Anterior cingulate cortex (tissue), 58 donors: ENCODE measurements at regions not wholly inside any gene's neighbourhood (a gene's known extent, or its start where the extent isn't known, plus 50 kb on each side); places are given as distances from the start of the nearest gene placed in this dataset.

Source experiments
- DNase-seq, 58 donors: peaks; one replicate each; lab custom pipeline; 2025; lab: John Stamatoyannopoulos, UW

DNA sequence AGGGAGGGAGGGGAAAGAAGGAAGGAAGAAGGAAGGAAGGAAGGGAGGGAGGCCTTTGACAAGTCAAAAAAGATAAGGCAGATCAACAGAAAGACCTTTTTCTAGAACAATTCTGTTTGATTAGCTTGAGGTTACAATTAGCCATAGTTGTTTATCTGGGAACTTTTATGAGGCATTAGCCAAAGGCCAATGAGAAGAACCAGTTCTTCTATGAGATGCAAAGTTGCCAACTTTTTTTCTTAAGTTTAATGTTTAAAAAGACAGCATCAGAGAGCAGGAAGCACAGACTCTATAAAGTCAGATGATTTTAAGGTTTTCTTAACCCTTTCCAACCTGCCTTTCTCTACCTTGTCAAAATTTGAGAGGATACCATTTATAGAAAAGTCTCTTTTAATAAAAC is 301.3 kb upstream of the NR2F2 start:
- DNase-seq = no peak

DNA sequence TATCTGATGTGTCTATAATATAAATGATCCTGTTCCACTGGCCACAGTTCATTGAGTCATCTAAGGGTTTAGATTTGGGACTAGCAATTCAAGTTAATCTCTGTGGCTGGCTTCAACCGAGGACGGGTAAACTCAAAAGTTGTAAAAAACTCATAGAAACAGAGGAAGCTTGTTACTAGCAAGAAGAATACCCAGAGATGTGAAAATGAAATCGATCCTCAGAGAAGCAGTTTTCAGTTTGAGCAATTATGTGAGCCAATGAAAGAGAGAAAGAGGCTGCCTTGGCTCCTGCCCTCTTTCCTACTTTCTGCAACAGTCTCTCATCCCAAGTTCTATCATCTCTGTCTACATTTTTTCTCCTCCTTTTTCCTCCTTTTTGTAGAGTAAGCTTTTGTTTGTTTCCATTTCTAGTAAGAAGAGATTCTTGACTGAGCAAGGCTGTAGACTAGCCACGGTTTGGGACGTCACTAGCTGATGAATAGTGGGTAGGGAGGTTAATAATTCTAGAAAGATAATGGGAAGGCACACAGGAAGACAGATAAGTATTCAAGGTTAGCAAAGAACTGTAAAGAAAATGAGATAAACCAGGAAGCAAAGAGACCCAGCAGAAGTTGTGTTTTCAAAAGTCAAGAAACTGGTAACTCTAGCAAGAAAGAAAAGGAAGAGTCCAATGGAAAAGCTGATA is 298.9 kb upstream of the NR2F2 start:
- DNase-seq = no peak

DNA sequence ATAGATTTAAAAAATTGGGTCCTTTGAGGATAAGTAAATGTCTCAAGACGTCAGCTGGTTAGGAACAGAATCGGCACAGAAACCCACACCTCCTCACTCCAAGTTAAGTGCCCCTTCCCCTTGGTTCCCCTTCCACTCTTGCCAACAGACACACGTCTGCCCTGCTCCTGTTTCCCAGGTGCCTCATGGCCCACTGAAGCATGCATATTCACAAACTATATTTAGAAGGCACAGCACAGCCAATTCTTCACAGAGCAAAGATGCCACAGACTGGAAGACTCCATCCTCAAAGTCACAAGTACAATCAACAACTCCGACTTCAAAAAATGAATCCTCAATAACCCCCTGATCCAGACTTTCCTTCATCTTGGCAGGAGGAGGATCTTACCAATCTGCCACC is 295.4 kb upstream of the NR2F2 start:
- no peak for DNase-seq

DNA sequence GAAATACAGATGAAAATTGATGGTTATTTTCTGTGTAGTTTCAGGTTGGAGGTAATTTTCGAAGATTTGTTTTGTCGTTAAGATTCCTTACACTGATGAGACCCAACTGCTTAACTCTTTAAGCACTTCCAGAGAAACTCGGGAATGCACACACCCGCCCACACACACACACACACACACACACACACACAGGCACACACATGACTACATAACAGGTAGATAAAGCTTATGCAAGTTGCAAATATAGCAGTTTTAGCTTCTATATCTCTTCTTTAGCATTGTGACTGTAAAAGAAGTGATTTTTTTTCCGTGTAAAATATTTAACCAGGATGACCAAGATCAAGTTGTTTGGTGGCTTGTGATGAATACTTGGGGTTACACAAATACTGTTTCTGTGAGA is 294.9 kb upstream of the NR2F2 start:
- DNase-seq = no peak

DNA sequence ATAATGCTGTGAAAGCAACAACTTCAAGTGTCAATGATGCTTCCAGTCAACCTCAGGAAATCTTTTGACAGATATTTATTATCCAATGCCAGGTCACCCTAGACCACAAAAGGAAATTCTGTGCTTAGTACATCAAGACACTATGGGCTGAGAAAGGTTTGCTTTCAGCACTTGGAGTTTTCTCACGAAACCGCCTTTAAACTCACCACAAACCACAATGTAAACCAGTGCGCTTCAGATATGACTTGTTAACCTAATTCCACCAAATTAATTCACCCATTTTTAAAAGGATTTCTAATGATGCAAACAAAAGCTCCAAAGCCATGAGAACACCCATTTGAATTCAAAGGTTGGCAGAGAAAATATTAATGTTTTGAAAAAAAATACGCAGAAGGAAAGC is 292.9 kb upstream of the NR2F2 start:
- no peak for DNase-seq

DNA sequence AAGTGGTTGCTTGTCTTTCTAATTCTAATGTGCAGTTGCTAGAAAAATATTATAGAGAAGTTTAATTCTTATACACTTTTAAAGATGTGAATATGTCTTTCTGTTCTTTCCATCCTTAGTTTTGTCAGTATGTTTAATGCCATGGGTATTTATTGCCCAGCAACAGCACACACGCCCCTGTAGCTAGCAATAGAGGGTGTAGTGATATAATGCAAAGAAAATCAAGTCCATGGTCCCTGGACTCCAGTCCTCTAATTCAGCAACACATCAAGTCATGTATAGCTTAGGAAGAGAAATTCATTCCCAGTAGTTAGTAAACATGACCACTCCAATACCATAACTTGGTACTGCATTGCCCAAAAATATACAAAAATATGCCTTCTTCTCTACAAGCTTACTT is 292.4 kb upstream of the NR2F2 start:
- no peak for DNase-seq

DNA sequence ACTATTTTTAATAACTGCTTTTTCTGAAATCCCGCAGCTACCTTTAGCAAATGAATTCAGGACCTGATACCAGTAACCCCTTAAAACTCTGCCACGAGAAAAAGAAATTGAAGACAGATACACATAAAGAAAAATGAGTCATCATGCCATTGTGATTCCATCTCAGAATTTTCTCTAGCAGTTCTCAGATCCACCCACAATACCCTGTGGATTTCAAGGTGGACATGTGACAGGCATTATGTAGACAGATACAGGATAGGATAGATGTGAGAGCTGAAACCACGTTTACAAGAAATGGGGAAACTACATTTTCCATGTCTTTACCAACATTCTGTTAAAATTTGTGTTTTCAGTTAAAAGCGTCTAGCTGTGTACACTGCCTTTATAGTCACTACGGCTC is 291.9 kb upstream of the NR2F2 start:
- DNase-seq = no peak

DNA sequence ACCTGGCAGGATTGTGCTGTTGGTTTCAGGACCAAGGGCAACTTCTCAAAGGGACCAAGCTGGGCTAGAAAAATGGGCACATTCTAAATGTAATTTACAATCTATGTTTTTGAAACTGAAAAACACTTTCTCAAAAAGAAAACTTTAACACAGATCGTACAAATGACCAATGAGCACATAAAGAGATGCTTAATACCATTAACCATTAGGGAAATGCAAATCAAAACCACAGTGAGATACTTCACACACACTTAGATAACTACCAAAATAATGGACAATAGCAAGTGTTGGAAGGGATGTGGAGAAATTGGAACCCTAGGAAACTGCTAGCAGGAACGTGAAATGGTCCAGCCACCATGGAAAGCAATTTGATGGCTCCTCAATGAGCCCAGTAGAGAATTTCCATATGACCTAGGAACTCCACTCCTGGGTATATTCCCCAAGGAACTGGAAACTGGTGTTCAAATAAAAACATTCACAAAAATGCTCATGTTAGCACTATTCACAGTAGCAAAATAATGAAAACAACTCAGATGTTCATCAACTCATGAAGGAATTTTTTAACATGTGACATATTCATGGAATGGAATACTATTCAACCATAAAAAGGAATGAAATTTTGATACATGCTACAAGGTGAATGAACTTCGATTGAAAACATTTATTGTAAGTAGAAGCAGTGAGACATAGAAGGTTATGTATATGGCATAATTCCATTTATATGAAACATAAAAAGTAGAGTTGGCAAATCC is 288.3 kb upstream of the NR2F2 start:
- no peak for DNase-seq

DNA sequence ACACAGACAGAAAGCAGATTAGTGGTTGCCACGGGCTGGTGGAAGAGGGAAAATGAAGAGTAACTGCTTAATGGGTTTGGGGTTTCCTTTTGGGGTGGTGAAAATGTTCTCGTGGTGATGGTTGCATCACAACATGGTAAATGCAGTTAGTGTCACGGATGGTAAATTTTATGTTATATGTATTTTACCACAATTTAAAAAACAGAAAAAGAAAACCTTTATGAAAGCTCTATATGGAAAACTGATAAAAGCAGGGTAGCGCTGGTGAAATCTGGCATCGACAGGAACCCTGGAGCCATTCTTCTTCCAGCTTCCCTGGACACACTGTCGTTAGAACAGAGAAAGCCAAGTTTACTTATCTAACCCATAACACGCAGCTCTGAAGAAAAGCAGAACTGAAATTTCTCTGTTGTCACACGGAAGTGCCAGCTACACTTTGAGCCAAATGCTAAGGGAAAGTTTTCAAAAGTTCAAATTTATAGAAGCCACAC is 287.7 kb upstream of the NR2F2 start:
- DNase-seq = no peak

DNA sequence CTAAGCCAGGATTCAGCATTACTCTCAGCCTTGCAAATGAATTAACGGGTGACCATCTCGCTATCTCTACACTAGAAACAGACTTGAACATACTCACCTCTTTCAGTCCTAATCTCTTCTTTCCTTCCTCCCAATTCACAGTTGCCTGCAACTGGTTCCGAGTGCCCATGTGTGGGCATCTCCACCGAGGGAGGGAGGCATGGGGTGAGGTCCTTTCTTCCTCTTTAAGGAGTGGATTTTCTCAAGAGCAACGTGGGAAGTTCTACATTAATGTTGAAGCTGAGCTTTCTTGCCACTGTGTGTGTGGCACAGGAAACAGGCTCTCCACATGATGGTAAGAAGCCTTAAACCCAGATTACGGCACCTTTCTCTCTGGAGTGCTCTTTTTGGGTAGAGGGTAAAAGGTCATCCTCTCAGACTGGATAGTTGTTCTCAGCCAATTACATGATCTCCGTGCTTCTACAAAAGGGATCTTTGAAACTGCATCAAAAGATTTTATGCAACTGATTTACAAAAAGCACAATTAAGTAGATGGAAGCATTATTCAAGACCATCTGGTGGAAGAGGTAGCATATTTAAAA is 286.8 kb upstream of the NR2F2 start:
- no peak for DNase-seq

DNA sequence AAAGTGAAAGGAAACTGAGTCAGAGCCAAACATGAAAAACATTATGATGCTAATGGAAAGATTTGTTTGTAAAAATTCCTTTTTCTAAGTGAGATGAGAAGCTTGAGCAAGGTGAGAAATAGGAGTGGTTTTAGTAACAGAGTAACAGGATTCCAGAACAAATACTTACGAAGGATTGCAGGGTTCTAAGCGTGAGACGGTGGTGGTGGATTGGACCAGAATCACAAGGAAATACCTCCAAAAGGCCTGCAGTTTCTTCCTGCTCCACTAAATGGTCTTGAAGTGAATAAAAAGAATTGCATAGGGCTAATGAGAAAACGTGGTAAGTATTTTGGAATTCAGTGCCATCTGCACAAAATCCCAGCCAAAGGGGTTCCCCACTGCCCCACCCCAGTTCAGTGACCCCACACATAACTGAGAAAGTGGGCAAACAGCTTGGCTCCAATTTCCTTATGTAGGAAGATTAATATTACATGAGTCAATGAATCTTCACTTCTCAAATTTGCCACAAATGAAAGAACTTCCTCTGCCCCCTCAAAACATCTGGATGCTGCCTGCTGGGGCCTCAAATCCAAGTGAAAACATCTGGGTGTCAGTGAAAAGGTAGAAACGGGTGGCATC is 283.8 kb upstream of the NR2F2 start:
- no peak for DNase-seq

DNA sequence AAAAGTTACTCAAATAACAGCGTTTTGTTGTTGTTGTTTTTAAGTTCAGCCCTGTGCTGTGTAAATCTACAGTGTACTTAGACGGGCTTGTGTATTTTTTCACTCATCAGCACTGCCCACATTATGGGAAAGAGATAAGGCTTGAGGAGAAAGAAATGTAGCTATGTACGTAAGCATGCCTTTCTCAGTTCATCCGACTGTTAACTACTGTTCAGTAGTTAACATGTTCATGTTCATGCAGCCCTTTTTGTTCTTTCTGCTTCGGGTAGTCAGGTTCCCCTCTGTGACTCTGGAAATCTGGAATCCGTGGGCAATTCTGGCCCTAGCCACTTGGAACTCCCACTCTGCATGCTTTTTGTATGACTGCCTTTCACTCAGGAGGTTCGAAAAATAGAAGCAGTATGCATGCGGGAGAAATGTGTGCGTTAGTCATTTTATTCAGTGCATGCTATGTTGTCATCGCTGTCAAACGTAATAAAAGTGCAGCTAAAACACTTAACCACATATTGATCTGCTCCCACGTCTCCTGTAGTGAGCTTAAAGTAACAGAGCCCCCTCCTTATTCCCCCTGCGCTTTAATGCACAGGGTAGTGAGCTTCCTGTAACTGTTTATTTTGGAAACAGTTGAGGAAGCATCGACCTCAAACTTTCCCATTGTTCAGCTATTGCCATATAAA is 283.1 kb upstream of the NR2F2 start:
- no peak for DNase-seq

DNA sequence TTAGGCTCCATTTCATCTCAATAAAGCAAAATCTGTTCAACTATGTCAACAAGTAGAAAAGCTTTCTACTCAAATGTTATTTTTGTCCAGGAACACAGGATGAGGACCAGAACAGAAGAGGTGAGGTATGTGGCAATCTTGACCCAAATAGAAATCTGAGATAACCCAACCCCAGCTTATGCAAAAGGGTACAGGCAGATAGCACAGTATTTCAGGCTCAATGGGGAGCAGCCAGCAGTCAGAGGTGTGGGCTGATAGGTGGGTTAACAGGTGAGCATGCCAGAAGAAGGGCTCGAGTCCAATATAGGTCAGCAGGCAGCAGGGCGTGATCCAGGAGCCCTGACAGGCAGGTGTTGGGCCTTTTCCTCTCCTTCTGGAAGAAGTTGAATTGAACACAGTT is 281.2 kb upstream of the NR2F2 start:
- DNase-seq = no peak

DNA sequence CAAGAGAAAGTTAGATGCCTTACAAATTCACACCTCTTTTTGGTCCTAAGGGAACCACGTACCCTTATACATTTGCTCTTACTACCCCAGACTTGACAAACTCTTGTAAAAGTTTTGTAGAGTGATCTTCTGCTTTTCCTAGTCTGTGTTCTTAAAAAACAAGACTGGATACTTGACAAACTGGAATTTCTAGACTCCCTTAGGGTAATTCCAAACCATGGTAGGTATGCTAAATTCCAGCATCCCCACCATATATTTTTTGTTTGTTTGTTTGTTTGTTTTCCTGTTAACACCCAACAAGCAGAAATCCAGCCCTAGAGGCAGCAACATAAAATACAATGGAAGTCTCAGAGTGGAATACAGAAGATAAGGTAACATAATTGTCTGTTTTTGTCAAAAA is 280.7 kb upstream of the NR2F2 start:
- DNase-seq = no peak

DNA sequence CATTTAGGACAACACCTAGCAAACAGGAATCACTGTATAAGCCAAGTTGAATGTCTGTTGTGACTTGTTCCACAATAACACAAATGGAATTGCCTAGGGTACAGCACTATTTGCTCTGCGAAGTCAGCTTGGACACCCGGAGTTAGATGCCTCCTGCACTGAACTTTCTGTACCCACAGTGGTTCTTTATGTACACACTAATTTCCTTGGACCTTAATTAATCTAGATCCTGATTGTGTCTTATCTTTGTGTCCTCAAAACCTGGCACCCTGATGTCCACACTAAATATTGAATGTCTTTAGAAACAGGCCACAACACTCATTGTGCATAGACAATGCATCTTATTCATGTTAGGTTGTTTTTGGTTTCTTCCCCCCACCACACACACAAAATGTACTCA is 278.9 kb upstream of the NR2F2 start:
- DNase-seq = no peak

DNA sequence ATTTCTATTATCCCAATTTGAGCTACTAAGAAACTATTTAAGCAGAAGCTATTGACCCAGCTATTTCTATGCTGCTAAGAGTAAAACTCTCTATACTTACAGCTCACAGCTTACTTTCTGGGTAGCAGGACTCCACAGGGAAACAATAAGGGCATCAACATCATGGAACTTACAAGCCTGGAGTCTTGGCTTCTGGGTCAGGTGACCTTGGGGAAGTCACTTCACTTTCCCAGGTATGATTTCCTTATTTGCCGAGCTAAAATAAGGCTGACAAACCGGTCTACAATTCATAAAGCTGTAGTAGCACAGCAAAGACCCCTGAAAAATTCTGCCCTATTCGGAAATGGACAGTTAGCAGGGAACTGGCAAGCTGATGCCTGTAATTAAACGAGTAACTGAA is 278.3 kb upstream of the NR2F2 start:
- no peak for DNase-seq

DNA sequence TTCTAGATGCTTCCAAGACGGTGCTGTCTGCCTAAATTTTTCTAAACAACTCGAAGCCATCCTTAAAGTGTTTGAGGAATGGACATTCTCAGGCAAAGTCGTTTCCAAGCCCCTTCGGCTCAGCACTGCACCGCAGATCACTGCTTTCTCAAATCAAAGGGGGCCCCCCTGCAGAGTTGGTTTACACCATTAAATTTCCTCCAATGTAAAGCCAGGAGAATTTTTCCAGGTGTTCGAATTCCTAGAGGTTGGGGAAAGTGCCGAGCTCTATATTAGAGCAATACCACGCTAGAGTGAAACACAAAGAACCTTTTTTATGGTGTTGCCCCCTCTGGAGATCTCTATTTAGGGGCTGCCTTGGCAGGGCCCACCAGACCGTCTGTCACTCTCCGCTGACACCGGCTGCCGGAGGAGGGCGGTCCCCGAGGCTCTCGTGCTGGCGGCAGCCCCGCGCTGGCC is 277.9 kb upstream of the NR2F2 start:
- no peak for DNase-seq

DNA sequence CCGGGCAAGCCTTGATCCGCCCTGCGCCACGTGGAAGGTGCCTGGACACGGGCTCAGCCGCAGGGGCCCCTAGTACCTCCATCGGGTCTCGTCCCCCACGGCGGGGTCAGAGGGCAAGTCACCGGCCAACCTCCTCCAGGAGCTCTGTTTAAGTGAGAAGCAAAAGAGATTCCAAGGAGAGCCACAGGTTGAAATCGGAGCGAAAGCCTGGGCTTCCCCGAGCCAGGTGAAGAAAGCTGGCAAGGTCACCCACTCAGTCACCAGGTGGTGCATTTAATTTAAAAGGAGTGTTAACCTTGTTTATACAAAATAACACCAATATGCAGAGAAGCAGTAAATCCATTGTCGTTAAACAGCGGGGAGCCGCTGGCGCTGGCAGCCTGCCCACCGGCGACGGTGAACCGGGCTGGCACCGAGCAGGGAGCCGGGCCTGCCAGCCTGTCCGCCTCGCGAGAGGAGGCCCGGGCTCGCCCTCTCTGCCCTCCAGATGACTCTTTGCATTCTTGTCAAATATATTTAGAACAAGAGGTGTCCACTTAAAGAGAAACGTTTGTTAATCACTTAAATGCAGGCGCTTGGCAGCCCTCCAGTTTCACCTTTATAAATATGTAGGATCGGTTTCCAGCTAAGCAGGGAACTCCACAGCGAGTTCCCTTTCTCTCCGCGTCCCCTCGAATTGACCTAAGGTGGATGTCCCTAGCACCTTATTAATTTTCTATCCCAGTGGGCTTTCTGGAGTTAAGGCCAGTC is 277.3 kb upstream of the NR2F2 start:
- peak in 3 of 58 donors; percentile 4 to 31 (median 6) for DNase-seq

DNA sequence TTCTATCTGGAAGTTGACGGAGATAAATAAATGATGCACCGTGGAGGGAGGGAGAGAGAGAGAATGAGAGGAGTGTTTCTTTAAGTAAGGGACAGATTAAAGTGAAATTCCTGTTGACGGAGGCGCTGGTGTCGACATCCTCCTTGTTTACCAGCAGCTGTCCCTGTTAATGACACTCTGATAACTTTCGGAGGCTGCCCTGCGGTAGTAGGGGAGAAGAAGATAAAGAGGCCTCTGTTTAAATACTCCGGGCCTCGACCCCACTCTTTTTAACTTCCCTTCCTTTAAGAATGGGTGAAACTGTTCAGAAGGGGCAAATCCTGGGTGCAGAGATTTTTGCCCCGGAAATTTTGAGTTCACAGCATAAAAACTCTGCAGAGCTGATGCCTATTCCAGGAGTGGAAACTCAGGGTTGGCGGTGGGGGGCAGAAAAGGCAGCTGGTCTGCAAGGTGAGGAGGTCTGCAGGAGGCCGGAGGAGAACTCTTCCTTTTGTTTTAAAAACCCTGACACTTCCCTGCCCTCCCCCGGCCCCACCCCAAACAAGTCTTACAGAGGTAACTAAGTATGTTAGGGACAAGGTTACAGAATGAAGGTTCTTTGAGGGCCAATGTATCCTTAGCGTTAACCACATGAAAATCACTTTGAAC is 276.6 kb upstream of the NR2F2 start:
- no peak for DNase-seq

DNA sequence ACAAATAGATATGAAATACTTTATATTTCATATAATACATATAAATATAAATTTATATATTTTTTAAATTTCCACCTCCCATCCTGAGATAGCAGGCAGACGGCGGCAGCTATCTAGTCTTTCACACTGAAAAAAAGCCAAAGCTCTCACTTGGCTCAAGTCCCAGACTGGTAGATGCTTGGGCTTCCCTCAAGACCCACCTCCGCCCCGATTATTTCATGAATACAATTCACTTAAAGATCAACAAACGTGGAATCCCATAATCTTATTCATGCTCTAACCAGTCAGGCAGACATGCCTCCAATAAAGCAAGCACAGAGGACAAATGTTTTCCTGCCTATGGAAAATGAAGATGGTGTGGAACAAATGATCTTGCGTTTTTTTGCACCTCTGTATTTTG is 275.9 kb upstream of the NR2F2 start:
- no peak for DNase-seq
